Stimulated activated CD4-positive, alpha-beta T cell treated with anti-CD3 and anti-CD28 coated beads, Interleukin-15, amount 100 ng/mL, for 48 hours (primary cell): ENCODE measurements at regions not wholly inside any gene's neighbourhood (a gene's known extent, or its start where the extent isn't known, plus 50 kb on each side); places are given as distances from the start of the nearest gene placed in this dataset.
"Not testable (repeated sequence)": the region's sequence is repeated elsewhere in the genome, so short reads cannot be mapped to it uniquely, and the experiment has no call there.

ENCODE experiments used
- DNase-seq, 2 donors: peaks; one replicate each; pipeline ENCODE4 v3.0.0-alpha.2; 2020; ENCODE audit warnings: low read depth in 2 of 2

DNA sequence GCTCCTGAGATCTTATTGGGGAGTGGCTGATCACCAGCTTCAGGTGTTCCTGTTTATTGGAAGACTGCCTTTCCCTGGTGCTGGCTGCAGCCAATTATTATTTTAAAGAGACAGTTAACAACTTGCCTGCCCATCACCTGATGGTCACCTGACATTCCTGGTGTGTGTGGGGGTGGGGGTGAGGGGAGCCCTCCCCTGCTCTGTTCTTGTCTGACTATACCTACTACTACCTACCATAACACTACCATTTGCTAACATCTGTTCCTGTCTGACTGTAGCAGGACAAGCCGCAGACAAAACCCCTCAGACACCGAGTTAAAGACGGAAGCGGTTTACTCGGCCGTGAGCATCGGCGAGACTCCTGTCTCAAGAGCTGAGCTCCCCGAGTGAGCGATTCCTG is 54.9 kb upstream of the NBPF3 start:
- DNase-seq: no peak

DNA sequence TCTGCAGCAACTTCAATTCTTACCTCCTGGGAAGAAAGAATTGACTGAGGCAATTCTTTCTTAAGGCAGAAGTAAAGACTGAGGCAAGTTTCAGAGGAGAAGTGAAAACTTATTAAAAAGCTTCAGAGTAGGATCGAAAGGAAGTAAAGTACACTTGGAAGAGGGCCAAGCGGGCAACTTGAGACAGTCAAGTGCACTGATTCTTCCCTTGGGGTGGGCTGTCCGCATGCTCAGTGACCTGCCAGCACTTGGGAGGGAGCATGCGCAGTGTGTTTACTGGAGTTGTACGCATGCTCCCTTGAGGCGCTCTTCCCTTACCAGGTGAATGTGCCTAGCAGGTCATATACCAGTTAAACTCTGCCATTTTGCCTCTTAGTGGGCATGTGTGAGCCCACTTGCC is 55.3 kb upstream of the NBPF3 start:
- no peak for DNase-seq

DNA sequence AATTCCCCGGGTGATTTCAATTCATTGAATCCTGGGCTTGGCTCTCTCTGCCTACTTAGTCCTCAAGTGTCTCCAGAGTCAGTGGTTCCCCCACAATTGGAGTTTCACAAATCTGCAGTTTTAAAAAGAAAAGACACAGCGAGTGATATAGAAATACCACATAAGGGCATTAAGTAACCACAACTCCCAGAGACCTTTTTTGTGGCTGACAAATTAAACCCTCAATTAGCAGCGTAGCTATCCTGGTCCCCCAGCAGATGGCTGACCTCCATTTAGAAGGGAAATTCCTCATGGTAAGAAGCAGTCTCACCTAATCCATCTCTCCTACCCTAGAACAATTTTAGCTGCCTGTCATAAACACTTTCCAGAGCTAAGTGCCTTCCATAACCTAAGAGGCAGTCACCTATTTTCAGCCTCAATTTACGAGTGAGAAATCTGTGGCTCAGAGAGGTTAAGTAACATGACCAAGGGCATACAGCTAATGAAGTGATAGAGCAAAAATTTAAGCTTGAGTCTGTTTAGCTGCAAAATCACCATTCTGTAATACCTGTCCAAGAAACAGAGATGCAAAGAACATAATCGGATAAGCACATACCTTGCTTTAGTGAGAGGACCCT is 56.0 kb upstream of the NBPF3 start:
- no peak for DNase-seq

DNA sequence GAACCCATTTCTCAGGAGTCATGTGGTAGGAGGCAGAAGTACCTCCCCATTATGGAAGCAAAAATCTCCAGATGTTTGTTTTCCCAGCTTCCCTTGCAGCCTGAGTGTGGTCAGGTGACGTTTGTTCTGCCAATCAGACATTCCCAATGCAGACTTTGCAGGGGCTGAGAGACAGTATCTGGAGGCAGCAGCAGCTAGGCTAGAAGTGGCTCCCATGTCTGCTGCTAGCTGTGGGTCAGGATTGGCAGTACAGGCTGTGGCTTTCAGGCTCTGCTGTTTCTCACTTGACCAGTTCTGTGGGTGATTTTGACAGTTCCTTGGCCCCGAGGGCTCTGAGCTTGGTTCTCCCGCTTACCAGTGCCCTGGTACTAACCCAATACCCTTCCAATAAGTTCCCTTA is 58.6 kb upstream of the NBPF3 start:
- DNase-seq: no peak

DNA sequence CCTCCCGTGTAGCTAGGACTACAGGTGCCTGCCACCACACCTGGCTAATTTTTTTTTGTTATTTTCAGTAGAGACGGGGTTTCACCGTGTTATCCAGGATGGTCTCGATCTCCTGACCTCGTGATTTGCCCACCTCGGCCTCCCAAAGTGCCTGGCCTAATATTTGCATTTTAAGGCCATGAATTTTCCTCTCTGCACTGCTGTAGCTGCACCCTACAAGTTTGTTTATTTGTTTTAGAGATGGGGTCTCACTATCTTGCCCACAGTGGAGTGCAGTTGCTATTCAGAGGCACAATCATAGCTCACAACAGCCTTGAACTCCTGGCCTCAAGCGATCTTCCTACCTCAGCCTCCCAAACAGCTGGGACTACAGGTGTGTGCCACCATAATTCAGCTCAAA is 59.8 kb upstream of the NBPF3 start:
- DNase-seq: not testable (repeated sequence)

DNA sequence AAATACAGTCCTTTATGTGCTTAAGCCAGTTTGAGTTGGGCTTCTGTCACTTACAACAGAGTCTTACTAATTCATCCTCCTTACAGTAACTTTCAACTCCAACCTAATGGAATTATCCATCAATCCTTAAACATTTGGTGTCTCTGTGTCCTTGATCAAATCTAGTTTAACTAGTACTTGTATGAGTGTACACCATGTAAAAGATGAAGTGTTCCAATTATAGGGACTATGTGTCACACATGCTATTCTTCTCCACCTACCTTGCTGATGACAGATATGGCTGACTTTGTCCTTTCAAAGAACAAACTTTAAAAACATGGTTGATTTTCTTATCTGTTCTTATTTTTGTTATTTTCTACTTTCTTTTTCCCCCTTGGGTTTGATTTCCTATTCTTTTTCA is 60.4 kb upstream of the NBPF3 start:
- no peak for DNase-seq

DNA sequence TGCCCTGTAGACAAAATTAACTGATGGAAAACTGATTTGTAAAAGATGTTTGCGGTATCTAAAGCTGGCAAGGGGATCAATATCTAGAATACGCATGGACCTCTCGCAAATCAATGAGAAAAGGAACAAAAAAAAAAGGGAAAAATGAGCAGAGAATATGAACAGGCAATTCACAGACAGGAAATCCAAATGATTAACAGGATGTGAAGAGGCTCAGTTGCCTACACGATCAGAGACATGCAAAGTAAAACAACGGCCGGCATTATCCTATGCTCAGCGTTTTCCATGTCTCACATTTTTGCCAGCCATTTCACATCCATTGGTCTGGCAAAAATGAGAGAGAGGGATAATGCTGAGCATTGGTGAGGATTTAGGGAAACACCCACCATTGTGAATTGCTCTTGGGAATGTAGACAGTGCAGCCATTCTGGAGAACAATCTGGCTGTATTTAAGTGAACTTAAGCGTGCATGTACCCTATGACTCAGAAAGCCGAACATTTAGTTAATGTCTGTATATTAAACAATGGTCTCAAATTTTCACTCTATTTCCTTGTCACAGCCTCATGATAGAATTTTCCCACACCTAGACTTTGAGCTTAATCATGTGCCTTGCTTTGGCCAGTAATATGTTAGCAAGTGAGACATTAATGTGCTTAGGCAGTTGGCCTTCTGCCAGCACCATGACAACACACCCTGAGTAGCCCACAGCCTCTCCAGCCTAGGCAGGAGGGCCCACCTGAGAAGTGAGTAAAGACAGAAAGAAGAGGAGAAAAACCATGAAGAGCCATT is 61.0 kb upstream of the NBPF3 start:
- DNase-seq: no peak

DNA sequence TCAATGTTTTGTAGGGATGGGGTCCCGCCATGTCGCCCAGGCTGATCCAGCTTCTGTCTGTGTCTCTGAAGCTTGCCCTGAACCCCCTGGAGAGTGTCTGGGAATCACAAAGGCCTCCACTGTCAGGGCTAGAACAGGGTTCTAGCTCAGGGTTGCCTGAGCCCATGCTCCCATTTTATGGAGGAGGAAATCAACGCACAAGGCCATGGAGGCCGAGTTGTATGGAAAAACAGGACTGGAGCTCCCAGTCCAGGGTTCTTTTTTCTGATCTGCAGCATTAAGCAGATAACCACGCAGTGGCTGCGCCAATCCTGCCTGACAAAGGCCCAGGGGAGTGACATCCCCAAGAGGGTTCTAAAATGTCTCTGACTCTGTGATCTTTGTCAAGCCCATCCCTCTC is 67.6 kb upstream of the NBPF3 start:
- no peak for DNase-seq

DNA sequence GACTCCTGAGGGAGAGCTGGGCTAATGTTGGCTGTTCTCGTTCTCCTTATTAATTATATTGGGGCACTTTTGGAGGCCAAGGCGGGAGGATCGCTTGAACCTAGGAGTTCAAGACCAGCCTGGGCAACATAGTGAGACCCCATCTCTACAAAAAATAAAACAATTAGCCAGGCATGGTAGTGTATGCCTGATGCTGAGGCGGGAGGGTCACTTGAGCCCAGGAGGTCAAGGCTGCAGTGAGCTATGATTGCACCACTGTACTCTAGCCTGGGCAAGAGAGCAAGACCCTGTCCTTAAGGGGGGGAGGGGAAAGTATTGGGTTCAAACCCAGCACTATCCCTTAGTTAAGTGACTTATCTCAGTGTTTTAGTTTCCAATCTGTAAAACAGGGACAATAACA is 70.0 kb upstream of the NBPF3 start:
- no peak for DNase-seq

DNA sequence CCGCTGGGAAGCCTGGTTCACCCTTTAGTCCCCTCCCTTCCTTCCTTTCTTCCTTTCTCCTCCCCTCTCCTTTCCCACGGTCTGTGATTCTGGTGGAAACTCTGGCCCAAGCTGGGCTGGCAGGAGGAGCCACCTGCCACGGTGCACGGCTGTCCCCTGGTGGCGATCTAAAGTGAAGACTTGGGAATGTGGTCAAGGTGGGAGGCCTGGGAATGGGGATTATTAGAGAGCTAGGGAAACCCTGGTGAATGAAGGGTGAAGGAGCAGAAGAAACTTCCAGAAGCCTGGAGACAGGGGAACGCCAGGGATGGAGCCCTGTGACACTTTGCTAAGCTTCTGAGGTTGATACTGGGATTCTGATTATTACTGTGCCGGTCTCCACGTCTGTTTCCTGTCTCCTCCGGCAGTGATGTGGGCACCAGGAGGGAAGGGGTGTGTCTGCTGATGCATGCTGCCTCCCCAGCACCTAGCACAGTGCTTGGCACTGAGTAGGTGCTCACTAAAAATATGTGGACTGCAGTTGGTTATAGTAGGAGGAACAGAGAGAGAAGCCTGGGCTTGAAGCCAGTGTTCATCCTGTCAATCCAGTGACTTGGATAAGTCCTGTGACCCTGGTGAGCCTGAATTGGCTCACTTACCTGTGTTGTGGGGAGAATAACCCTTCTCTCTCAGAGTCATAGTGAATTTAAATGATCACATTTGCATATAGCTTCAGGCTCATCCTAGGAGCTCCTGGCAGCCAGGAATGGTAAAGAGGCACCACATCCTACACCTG is 71.2 kb upstream of the NBPF3 start:
- peak in 1 of 2 donors; percentile 20 for DNase-seq

DNA sequence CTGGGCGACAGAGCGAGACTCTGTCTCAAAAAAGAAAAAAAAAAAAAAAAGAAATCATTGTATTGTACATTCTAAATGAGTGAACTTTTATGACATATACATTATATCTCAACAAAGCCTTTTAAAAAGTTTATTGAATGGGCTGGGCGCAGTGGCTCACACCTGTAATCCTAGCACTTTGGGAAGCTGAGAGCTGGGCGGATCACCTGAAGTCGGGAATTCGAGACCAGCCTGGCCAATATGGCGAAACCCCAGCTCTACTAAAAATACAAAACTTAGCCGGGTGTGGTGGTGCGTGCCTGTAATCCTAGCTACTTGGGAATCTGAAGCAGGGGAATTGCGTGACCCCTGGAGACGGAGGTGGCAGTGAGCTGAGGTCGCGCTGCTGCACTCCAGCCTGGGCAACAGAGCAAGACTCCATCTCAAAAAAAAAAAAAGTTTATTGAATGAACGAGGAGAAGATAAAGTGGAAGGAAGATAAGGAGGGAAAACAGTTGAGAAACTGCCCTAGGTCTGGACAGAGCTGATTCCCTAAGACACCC is 71.9 kb upstream of the NBPF3 start:
- not testable (repeated sequence) for DNase-seq

DNA sequence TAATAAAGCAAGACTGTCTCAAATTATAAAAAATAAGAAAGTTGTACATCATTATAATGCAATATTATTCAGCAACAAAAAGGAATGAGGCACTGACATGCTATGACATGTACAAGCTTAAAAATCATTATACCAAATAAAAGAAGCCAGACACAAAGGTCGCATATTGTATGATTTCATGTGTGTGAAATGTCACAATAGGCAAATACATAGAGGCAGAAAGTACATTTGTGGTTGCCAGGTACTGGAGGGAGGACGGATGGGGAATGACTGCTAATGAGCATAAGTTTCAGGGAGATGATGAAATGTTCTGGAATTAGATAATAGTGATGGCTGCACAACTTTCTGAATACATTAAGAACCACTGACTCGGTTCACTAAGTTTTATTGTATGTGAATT is 73.6 kb upstream of the NBPF3 start:
- DNase-seq: no peak

DNA sequence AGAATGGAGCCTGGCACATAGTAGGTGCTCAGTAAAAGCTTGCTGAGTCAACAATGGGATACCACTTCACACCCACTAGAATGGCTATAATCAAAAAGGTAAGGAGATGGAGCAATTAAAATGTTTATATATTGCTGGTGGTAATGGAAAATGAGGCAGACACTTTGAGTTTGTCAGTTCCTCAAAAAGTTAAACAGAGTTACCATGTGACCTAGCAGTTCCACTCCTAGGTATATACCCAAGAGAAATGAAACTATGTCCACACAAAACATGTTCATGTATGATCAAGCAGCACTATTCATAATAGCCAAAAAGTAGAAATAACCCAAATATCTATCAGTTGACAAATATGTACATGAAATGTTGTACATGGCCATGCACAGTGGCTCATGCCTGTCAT is 74.8 kb upstream of the ECE1 start:
- no peak for DNase-seq

DNA sequence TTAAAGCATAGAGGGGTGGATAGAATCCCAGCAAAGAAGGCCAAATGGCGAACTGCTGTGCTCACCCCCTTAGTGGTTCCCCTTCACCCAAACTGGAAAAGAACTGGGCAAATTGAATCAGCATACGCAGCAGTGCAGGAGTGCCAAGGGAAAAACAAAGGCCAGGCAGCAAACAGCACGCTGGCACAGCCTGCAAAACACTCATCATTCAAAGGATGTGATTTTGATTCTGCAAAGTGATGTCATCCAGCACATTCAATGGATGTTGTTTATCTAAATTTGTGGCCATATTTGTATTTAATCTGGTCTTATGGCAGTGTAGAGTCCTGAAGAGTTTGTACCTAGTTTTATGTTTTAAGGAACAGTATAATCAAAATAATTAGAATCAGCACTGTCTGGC is 71.8 kb upstream of the ECE1 start:
- DNase-seq: no peak

DNA sequence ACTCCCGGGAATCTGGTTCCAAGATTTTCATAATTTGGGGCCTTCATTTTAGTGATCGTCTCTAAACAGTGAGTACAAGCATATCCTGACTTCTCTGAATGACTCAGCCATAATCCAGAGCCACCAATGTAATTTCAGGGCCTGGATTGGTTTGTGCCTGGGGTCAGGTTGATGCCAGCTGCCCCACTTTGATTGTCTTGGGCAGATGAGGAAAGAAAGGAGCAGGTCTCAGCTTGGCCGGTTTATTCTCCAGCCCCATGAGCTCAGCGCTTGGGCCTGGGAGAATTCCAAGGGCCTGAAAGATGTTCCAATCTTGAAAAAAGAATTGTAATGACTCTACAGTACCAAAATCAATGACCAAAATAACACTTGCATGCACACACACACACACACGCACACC is 71.2 kb upstream of the ECE1 start:
- DNase-seq: no peak

DNA sequence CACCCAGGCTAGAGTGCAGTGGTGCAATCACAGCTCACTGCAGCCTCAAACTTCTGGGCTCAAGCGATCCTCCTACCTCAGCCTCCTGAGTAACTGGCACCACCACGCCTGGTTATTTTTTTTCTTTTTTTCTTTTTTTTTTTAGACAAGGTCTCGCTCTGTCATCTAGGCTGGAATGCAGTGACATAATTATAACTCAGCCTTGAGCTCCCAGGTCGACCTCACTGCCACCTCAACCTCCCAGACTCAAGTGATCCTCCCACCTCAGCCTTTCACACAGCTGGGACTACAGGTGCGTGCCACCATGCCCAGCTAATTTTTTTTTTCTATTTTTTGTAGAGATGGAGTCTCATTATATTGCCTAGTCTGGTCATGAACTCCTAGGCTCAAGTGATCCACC is 66.9 kb upstream of the ECE1 start:
- no peak for DNase-seq

DNA sequence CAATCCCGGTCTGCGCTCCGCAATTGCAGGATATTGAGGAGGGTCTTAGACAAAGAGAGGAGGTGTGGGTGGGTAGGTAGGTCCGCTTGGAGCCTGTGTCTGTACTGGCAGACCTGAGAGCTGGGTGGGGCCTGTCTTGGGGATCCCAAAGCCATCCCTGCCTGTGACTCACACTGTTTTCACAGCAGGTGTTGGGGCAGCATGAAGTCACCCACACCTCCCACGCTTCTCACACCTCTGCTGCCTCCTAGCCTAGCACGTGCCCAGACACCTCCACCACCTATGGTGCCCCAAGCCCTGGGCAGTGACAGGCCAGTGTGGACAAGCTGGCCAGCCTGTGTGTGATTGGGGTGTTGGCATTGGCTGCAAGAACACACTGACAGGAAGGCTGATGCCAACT is 65.7 kb upstream of the ECE1 start:
- DNase-seq: peak in 1 of 2 donors; percentile 40

DNA sequence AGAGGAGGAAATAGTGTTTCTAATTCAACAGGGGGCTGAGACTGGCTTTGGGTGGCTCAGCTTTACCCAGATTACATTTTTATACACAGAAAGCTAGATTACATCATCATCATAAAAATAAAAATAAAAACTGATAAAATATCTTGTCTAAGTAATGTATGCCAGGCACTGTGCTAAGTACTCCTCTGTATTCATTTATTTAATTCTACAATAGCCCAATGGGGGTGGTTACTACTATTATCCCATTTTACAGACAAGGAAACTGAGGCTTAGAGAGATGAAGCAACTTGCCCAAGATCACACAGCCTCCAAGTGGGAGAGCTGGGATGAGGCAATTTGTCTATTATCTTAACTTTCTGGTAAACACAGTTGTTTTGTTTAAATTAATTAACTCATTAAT is 62.3 kb upstream of the ECE1 start:
- DNase-seq: no peak

DNA sequence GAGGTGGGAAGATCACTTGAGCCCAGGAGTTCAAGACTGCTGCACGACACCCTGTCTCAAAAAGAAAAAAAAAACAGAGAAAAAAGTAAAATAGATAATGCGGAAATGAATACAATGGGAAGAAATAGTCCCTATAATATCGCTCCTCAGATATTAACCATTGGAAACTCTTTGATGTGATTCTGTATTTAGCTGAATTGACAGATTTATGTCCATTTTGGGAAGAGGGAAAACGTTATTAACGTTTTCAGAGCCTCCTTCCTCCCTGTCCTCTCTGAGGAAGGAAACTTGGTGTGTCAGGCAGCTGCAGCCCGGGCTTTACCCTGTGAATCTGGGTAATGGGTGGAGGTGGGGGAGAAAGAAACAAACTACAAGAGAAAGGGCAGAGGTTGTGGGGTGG is 61.6 kb upstream of the ECE1 start:
- no peak for DNase-seq

DNA sequence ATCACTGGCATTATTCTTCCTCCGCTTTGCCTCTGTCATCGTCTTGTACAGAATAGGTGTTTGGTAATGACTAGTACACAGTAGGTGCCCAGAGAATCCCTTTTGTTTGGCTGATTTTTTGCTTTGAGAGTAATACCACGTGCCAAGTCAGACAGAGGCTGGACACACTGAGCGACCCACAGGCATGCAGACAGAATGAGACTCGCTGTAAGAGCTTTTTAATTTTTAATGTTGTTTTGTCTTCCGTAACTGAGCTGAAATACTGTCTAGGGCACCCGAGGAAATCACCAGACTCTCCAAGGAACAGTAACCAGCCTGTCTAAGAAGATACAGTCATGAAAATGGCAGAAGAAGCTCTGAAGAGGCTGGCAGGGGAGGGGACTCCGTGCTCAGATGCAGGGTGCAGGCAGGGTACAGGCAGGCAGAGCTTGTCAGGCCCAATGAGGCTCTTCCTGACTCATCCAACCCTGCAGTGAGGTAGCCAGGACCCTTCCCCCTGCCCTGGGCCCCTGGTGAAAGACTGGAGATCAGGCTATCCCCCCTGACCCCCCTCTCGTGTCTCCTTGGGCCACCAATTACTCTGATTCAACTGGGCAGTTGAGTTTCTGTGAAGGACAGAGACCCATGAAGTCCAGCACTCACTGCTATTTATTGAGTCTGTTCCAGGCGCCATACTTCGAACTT is 60.1 kb upstream of the ECE1 start:
- no peak for DNase-seq

DNA sequence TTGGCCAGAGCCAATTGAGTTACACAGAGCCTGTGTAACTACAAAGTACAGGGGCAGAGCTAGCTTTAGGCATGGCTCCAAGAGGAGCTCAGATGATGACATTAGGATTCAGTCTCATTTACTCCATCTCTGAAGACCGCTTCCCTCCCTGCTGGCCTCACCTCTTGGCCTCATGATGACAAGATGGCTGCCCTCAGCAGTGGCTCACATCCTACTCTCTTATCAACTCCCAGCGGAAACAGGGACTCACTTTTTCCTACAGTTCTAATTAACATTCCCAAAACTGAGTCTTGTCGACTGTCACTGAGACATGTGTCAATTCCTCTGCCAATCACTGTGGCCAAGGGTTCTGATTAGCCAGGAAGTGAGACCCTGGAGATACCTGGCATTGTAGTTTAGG is 59.4 kb upstream of the ECE1 start:
- no peak for DNase-seq

DNA sequence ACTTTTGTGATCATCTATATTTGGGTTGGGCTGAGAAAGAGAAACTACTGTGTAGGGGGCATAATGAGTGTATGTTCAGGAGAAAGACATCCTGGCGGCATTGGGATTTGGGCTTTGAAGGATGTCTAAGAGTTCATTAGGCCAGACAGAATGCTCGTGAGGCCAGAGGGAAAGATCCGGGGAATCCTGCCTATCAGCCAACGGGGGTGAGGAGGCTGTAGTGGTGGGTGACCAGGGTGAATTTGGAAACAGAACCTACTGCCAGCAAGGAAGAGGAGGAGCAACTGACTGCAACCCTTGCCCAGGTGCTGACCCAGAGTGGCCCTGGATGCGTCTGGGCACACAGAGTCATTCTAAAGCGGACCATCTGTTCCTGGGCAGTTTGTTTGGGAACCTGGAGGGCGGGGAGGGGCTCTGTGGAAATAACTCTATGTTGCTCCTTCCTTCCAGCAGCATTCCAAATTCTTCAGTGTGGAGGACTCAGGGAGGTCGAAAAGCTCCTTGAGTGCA is 56.9 kb upstream of the ECE1 start:
- no peak for DNase-seq
